ENCODE measurements at regions not wholly inside any gene's neighbourhood (a gene's known extent, or its start where the extent isn't known, plus 50 kb on each side); places are given as distances from the start of the nearest gene placed in this dataset.
A peak's percentile ranks its signal among the peaks of the same experiment; 100 is the strongest.

GRCh38 chr6:113640051-113640450 is 217.1 kb upstream of the MARCKS start:
- no peak for DNase-seq (ENCODE audit: low read depth in 6 of 9, low spot score in 9 of 9)

GRCh38 chr6:113642001-113642713 is 215.0 kb upstream of the MARCKS start:
- Histone ChIP-seq H3K9me3 (ENCODE audit: control insufficient read depth in 2 of 2, insufficient read depth in 1 of 2, low read length in 1 of 2) (no peaks in the 10 kb centered on the region), H3K4me3 (ENCODE audit: low read length in 2 of 2) (no peak overlapping the region), H3K27ac (ENCODE audit: low read depth in 1 of 2, low read length in 1 of 2) (no peak overlapping the region), H3K4me1 (ENCODE audit: control insufficient read depth in 2 of 2, insufficient read depth in 2 of 2, low read length in 2 of 2) (peaks cover 0 to 11% of the 10 kb centered on the region in 2 donors), H3K27me3 (ENCODE audit: control insufficient read depth in 2 of 2, insufficient read depth in 1 of 2, low read length in 1 of 2) (no peaks in the 10 kb centered on the region), H3K36me3 (ENCODE audit: control insufficient read depth in 2 of 2, insufficient read depth in 2 of 2, low read length in 1 of 2) (no peaks in the 10 kb centered on the region)
- no peak for DNase-seq (ENCODE audit: low read depth in 6 of 9, low spot score in 9 of 9)
- WGBS = 97% methylated on average over 7 of the region's 7 CpGs

More at GRCh38 chr6:113640051-113640450, 217.1 kb upstream of the MARCKS start:
- Histone ChIP-seq H3K27me3 (ENCODE audit: control insufficient read depth in 2 of 2, insufficient read depth in 1 of 2, low read length in 1 of 2) (no peaks in the 10 kb centered on the region), H3K4me3 (ENCODE audit: low read length in 2 of 2) (no peak overlapping the region), H3K4me1 (ENCODE audit: control insufficient read depth in 2 of 2, insufficient read depth in 2 of 2, low read length in 2 of 2) (peaks cover 0 to 11% of the 10 kb centered on the region in 2 donors), H3K36me3 (ENCODE audit: control insufficient read depth in 2 of 2, insufficient read depth in 2 of 2, low read length in 1 of 2) (no peaks in the 10 kb centered on the region), H3K27ac (ENCODE audit: low read depth in 1 of 2, low read length in 1 of 2) (no peak overlapping the region), H3K9me3 (ENCODE audit: control insufficient read depth in 2 of 2, insufficient read depth in 1 of 2, low read length in 1 of 2) (no peaks in the 10 kb centered on the region)

- H3K4me3 ChIP-seq (ENCODE audit: low read length in 2 of 2) = no peak overlapping the region
- no peaks in the 10 kb centered on the region for H3K36me3 ChIP-seq (ENCODE audit: control insufficient read depth in 2 of 2, insufficient read depth in 2 of 2, low read length in 1 of 2)
- no peak for DNase-seq (ENCODE audit: low read depth in 6 of 9, low spot score in 9 of 9)
- WGBS = 69% methylated on average over 2 of the region's 2 CpGs
- peaks cover 0 to 11% of the 10 kb centered on the region in 2 donors for H3K4me1 ChIP-seq (ENCODE audit: control insufficient read depth in 2 of 2, insufficient read depth in 2 of 2, low read length in 2 of 2)
- H3K9me3 ChIP-seq (ENCODE audit: control insufficient read depth in 2 of 2, insufficient read depth in 1 of 2, low read length in 1 of 2) = no peaks in the 10 kb centered on the region
- H3K27ac ChIP-seq (ENCODE audit: low read depth in 1 of 2, low read length in 1 of 2) = peak overlapping the region; percentile 31 to 38
- no peaks in the 10 kb centered on the region for H3K27me3 ChIP-seq (ENCODE audit: control insufficient read depth in 2 of 2, insufficient read depth in 1 of 2, low read length in 1 of 2)
Measured at GRCh38 chr6:113642714-113643406, 214.3 kb upstream of the MARCKS start.

- WGBS = 89% methylated on average over 2 of the region's 2 CpGs
- DNase-seq (ENCODE audit: low read depth in 6 of 9, low spot score in 9 of 9) = no peak
- Histone ChIP-seq H3K4me1 (ENCODE audit: control insufficient read depth in 2 of 2, insufficient read depth in 2 of 2, low read length in 2 of 2) (peaks cover 0 to 11% of the 10 kb centered on the region in 2 donors), H3K9me3 (ENCODE audit: control insufficient read depth in 2 of 2, insufficient read depth in 1 of 2, low read length in 1 of 2) (no peaks in the 10 kb centered on the region), H3K36me3 (ENCODE audit: control insufficient read depth in 2 of 2, insufficient read depth in 2 of 2, low read length in 1 of 2) (no peaks in the 10 kb centered on the region), H3K27me3 (ENCODE audit: control insufficient read depth in 2 of 2, insufficient read depth in 1 of 2, low read length in 1 of 2) (no peaks in the 10 kb centered on the region), H3K27ac (ENCODE audit: low read depth in 1 of 2, low read length in 1 of 2) (peak overlapping the region in 1 of 2 donors; percentile 38), H3K4me3 (ENCODE audit: low read length in 2 of 2) (no peak overlapping the region)
Measured at GRCh38 chr6:113643407-113643770, 213.8 kb upstream of the MARCKS start.

- DNase-seq (ENCODE audit: low read depth in 6 of 9, low spot score in 9 of 9) = no peak
- peak overlapping the region; percentile 69 to 74 for H3K27ac ChIP-seq (ENCODE audit: low read depth in 1 of 2, low read length in 1 of 2)
- H3K4me3 ChIP-seq (ENCODE audit: low read length in 2 of 2) = no peak overlapping the region
- no peaks in the 10 kb centered on the region for H3K9me3 ChIP-seq (ENCODE audit: control insufficient read depth in 2 of 2, insufficient read depth in 1 of 2, low read length in 1 of 2)
- H3K4me1 ChIP-seq (ENCODE audit: control insufficient read depth in 2 of 2, insufficient read depth in 2 of 2, low read length in 2 of 2) = peaks cover 0 to 11% of the 10 kb centered on the region in 2 donors
- H3K27me3 ChIP-seq (ENCODE audit: control insufficient read depth in 2 of 2, insufficient read depth in 1 of 2, low read length in 1 of 2) = no peaks in the 10 kb centered on the region
- WGBS = 89% methylated on average over 13 of the region's 13 CpGs
- H3K36me3 ChIP-seq (ENCODE audit: control insufficient read depth in 2 of 2, insufficient read depth in 2 of 2, low read length in 1 of 2) = no peaks in the 10 kb centered on the region
Measured at GRCh38 chr6:113644861-113645575, 212.1 kb upstream of the MARCKS start.

- DNase-seq (ENCODE audit: low read depth in 6 of 9, low spot score in 9 of 9) = no peak
- Histone ChIP-seq H3K4me1 (ENCODE audit: control insufficient read depth in 2 of 2, insufficient read depth in 2 of 2, low read length in 2 of 2) (peaks cover 0 to 15% of the 10 kb centered on the region in 2 donors), H3K36me3 (ENCODE audit: control insufficient read depth in 2 of 2, insufficient read depth in 2 of 2, low read length in 1 of 2) (no peaks in the 10 kb centered on the region), H3K27me3 (ENCODE audit: control insufficient read depth in 2 of 2, insufficient read depth in 1 of 2, low read length in 1 of 2) (no peaks in the 10 kb centered on the region), H3K27ac (ENCODE audit: low read depth in 1 of 2, low read length in 1 of 2) (peak overlapping the region; percentile 69 to 74), H3K4me3 (ENCODE audit: low read length in 2 of 2) (no peak overlapping the region), H3K9me3 (ENCODE audit: control insufficient read depth in 2 of 2, insufficient read depth in 1 of 2, low read length in 1 of 2) (no peaks in the 10 kb centered on the region)
- 88% methylated on average over 4 of the region's 4 CpGs for WGBS
Measured at GRCh38 chr6:113645576-113645970, 211.6 kb upstream of the MARCKS start.

- Histone ChIP-seq H3K4me1 (ENCODE audit: control insufficient read depth in 2 of 2, insufficient read depth in 2 of 2, low read length in 2 of 2) (peaks cover 0 to 18% of the 10 kb centered on the region in 2 donors), H3K27me3 (ENCODE audit: control insufficient read depth in 2 of 2, insufficient read depth in 1 of 2, low read length in 1 of 2) (no peaks in the 10 kb centered on the region), H3K4me3 (ENCODE audit: low read length in 2 of 2) (no peak overlapping the region), H3K36me3 (ENCODE audit: control insufficient read depth in 2 of 2, insufficient read depth in 2 of 2, low read length in 1 of 2) (no peaks in the 10 kb centered on the region), H3K27ac (ENCODE audit: low read depth in 1 of 2, low read length in 1 of 2) (peak overlapping the region; percentile 47 to 48), H3K9me3 (ENCODE audit: control insufficient read depth in 2 of 2, insufficient read depth in 1 of 2, low read length in 1 of 2) (no peaks in the 10 kb centered on the region)
- no peak for DNase-seq (ENCODE audit: low read depth in 6 of 9, low spot score in 9 of 9)
- 98% methylated on average over 3 of the region's 3 CpGs for WGBS
Measured at GRCh38 chr6:113645986-113646385, 211.2 kb upstream of the MARCKS start.

GRCh38 chr6:113646701-113647100 is 210.4 kb upstream of the MARCKS start:
- WGBS = 85% methylated on average over 4 of the region's 4 CpGs
- H3K9me3 ChIP-seq (ENCODE audit: control insufficient read depth in 2 of 2, insufficient read depth in 1 of 2, low read length in 1 of 2) = no peaks in the 10 kb centered on the region
- peaks cover 0 to 21% of the 10 kb centered on the region in 2 donors for H3K4me1 ChIP-seq (ENCODE audit: control insufficient read depth in 2 of 2, insufficient read depth in 2 of 2, low read length in 2 of 2)
- H3K36me3 ChIP-seq (ENCODE audit: control insufficient read depth in 2 of 2, insufficient read depth in 2 of 2, low read length in 1 of 2) = no peaks in the 10 kb centered on the region
- H3K27me3 ChIP-seq (ENCODE audit: control insufficient read depth in 2 of 2, insufficient read depth in 1 of 2, low read length in 1 of 2) = no peaks in the 10 kb centered on the region
- H3K4me3 ChIP-seq (ENCODE audit: low read length in 2 of 2) = no peak overlapping the region
- no peak overlapping the region for H3K27ac ChIP-seq (ENCODE audit: low read depth in 1 of 2, low read length in 1 of 2)
- no peak for DNase-seq (ENCODE audit: low read depth in 6 of 9, low spot score in 9 of 9)

Data from thymus (tissue), 11 donors.